Stimulated activated CD4-positive, alpha-beta T cell treated with anti-CD3 and anti-CD28 coated beads, Interleukin-12 subunit alpha, Interleukin-12 subunit beta, amount 100 ng/mL, for 48 hours (primary cell): ENCODE measurements at regions not wholly inside any gene's neighbourhood (a gene's known extent, or its start where the extent isn't known, plus 50 kb on each side); places are given as distances from the start of the nearest gene placed in this dataset.

Source experiments
- DNase-seq, 3 donors: peaks; one replicate each; pipeline ENCODE4 v3.0.0-alpha.2; 2020; ENCODE audit warnings: low read depth in 2 of 3, low spot score in 1 of 3

GRCh38 chr6:98669371-98669770, 165.0 kb upstream of the POU3F2 start:
- DNase-seq, result no peak

GRCh38 chr6:98670045-98670746, 164.2 kb upstream of the POU3F2 start:
- DNase-seq, result no peak

DNA sequence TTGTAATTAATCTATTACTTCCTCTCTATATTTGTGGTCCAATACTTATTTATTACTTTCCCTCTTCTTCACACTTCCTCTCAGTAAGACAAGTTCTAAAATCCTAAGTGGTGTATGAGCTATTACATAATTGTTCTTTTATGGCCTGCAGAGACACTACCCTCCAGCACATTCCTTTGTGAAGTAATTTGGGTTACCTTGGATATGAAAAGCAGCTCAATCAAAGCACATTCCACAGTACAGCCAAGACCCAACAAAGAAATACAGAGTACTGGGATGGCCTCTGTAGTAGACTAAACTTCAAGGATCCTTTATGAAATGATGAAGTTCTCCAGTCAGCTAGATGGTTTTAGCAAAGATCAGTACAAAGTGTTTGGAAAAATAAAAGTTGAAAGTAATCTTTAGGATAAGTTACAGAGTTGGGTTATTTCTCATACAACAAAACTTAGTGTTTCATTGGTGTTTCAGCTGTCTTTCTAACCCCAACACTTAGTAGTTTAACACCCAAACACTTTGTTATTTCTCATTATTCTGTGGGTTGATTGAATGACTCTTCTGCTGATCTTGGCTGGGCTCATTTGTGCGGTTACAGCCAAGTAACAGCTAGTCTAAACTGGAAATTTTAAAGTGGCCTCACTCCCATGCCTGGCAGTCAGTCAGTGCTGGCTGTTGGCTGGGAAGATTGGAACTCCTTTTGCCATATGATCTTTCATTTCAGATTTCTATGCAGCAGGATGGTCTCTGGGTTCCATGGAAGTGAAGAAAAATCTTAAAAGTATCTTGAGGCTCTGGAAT, 161.5 kb upstream of the POU3F2 start:
- no peak for DNase-seq

DNA sequence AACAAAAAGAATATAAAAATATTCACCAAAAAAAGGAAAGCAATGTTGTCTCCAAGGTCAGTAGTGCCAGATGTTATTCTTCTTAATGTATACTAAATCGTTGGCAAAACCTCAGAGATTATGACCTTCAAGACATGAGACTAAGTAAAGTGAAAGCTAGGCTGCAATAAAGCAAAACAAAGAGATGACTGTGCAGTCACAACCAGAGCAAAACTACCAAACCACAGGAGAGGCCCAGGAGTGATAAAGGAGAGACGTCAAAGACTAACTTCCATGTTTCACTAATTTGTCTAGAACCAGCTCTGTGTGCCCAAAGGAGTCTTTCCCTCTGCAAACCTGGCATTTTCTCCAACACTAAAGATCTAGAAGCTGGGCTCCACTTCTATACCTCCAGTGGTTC, 155.9 kb upstream of the POU3F2 start:
- no peak for DNase-seq

DNA sequence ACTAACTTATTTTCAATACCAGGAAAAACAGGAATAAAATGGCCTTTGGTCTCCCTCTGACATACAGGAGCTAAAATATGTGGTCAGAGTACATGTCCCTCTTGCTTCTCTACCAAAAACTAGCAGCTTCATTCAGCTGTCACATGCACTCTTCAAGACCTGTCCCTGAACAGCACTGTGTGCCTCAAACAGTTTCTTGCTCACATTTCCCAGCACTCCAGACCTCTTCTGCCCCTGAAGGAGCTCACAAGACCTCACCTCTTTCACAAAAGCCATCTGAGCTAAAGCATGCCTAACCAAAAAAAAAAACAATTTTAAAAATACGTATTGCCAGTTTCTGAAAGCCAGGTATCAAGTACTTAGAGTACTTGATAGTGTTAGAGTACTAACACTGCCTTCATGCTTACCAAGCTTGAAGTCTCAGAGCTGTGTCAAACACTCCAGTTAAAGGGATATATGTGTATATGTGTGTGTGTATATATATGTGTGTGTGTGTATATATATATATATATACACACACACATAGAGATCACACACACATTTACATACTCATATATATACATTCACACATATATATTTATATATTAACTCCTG, 148.3 kb upstream of the POU3F2 start:
- no peak for DNase-seq

DNA sequence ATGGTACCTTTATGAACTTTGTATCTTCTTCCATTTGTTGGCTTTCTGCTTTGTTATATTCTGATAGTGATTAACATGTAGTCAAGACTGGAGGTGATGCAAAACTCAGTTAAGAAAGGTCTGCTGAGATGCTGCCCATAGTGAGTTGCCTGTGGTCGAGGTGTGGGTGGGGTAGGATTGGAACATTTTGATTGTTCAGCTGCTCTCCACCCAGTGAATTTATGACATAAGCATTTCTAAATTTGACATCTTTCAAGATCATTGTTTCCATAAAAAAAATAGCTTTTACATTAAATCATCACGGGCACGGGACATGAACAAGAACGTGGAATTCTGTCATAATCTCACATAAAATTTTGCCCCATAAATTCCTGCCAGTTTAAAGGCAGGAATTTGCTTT, 146.6 kb upstream of the POU3F2 start:
- no peak for DNase-seq

DNA sequence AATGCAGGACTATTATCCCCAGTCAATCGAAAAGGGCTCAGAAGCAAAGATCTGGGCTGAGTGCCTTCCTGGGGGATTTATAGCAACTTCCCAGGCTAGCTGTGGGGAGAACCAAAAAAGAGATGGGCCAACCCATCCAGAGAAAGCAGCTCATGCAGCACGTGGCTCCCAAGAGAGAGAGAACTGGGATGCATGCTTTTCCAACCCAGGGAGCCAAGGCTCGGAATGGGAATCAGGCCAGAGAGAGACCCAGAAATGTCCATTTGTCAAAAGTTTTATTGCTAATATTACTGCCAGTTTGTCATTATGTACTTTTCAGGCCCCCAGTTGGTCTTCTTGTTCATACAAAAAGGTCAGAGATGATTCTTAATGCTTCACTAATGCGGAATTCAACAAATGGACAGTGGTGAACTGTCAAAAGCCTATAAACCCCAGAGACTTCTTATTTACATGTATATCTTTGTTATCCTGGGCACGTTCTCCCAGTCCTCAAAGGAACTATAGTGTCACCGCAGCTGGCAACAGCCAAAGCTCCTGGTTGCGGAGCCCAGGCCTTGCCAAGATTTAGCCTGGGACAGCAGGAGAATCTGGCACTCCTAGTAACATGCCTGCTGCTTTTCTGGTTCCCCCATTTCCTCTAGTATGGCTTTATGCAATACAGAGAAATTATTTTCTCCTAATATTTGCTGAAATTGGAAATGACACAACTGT, 139.1 kb upstream of the POU3F2 start:
- DNase-seq, result no peak

- DNase-seq, result no peak
These were observed 123.0 kb upstream of the POU3F2 start for GRCh38 chr6:98711380-98711779.

GRCh38 chr6:98716341-98716740, 118.0 kb upstream of the POU3F2 start:
- DNase-seq, result no peak

- no peak for DNase-seq
These were observed 117.0 kb upstream of the POU3F2 start for GRCh38 chr6:98717322-98717877.

DNA sequence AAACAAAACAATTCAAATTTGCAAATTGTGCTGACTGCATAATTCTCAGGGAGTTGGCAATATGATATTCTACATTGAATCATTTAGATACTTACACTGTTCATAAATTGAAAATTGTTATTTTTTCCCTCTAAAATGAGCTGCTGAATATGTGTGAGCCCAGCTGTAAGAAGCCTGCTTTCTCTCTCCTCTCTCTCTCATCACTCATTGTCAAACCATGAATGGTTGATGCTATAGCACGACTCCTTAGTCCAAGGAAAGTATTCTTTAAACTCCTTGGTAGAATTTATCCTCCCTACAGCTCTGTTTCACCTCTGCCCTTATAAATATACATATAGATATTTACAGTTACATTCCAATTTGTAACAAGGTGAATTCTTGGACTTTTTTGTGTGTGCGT, 116.4 kb upstream of the POU3F2 start:
- no peak for DNase-seq

DNA sequence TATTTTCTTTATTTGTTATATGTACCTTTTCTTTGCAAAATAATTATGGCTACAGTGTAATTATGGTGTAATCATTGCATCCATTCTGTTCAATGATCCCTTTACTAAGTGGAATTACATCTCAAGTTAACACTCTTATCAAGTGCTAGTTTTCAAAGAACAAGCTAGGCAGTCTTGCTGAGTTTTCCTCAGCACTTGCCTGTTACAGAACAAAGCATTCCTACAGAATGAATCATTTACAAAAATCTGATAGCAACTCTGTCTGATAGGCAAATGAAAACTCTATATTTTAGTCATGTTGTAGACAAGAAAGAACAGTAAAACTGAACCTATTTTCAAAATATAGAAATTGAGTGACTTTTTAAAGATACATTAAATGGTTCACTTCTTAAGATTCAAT, 109.8 kb upstream of the POU3F2 start:
- DNase-seq, result no peak

DNA sequence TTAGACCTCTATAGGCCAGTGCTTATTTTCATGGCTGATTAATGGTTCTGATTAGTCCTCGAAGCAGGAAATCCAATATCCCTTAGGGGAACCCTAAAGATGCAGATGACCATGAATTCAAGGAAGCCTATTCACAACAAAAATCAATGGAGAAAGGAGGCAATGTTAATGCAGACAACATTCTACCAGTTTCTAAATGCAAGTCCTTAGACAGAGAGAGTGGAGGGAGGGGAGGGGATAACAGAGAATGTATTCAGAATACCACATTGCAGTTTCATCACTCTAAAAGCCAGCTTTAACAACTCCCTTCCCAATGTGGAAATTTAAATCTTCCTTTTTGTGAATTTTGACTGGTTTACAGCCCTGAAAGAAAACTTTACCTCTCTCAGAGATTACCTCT, 87.1 kb upstream of the POU3F2 start:
- no peak for DNase-seq

GRCh38 chr6:98747960-98748359, 86.4 kb upstream of the POU3F2 start:
- no peak for DNase-seq

DNA sequence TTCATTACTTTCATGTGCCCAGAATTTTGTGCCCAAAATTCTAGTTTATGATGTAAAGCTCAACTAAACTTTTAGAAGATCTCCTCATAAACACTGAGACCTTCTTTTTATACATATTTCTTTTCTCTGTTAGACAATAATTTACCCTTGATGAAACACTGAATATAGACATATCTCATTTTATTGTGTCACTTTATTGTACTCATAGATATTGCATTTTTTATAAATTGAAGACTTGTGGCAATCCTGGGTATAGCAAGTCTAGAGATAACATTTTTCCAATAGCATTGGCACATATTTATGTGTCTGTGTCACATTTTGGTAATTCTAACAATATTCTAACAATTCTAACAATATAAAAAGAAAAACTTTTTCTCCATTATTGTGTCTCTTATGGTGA, 74.9 kb upstream of the POU3F2 start:
- DNase-seq, result no peak

GRCh38 chr6:98764373-98764911, 69.9 kb upstream of the POU3F2 start:
- no peak for DNase-seq

DNA sequence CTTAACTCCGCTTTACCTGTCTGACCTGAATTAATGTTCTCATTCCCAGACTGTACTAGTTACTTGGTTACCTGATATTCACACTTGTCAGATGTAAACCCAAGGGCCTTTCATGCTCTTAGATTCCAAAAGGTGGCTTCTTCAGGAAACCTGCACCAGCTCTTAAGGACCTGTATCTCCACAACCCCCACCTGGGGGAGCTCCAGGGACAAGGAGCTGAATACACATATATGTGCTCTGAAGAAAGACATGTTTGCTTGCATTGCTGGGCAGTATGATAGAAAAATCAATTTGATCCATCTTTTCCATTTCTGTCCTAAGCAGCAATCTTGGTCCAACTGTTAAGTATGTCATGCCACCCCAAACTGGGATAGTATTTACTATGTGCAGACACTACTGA, 64.8 kb upstream of the POU3F2 start:
- no peak for DNase-seq

- no peak for DNase-seq
These were observed 59.2 kb upstream of the POU3F2 start for GRCh38 chr6:98775205-98775604.

DNA sequence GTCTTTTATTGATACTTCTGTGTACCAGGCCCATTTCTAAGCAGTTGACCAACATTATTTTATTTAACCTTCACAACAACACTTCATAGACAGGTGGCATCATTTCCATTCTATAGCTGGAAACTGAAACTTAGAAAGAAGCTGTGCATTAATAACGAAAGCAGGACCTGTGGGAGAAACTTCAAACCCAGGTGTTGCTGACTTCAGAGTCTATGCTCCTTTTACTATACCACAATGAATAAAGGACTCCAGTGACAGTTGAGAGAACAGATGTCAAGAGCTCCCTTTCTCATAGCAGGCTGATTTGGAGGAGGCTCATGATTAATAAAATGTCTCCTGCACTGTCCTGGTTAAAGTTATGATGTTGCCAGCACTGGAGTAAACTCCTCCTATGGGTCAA, 56.6 kb upstream of the POU3F2 start:
- DNase-seq, result no peak

GRCh38 chr6:98779618-98780017, 54.8 kb upstream of the POU3F2 start:
- no peak for DNase-seq

GRCh38 chr6:98782772-98783171, 51.6 kb upstream of the POU3F2 start:
- no peak for DNase-seq
